HepG2 (cell line): ENCODE measurements at regions not wholly inside any gene's neighbourhood (a gene's known extent, or its start where the extent isn't known, plus 50 kb on each side); places are given as distances from the start of the nearest gene placed in this dataset.
A peak's percentile ranks its signal among the peaks of the same experiment; 100 is the strongest.

ENCODE experiments used
- ATAC-seq: fragments of 200-7000 bp; cut with Tn5 transposase; 3 replicates; pipeline ENCODE4 v1.9.1; 2020; ENCODE audit warnings: mild to moderate bottlenecking, moderate library complexity
- BruUV-seq: library from RNA; stranded (reverse); fragments of 400-500 nt; replicated peaks from 2 replicates; lab custom pipeline; 2021; lab: Mats Ljungman, UMichigan
- CTCF ChIA-PET: fragments of 300-600 bp; formaldehyde crosslinking; extraction: SDS; loops from one replicate; lab custom pipeline; 2021; ENCODE audit warnings: low total read pairs, inconsistent platforms, low intra/inter-chr PET ratio; lab: Yijun Ruan, JAX
- POLR2A ChIA-PET: fragments of 350-600 bp; sonication (Branson Sonifier 250); formaldehyde crosslinking; loops from one replicate; lab custom pipeline; 2020; ENCODE audit warnings: antibody characterized with exemption, inconsistent platforms; lab: Yijun Ruan, JAX
- DNase-seq: peaks from one replicate; pipeline ENCODE4 v3.0.0-alpha.2; 2015; ENCODE audit warnings: low spot score
- FAIRE-seq: peaks from 3 replicates; lab custom pipeline; 2011; peaks lifted over from hg19 to GRCh38; lab: Jason Lieb, UNC
- H2AFZ ChIP-seq: one replicate; pipeline ENCODE4 v1.6.1; 2011; ENCODE audit warnings: low read length, inconsistent platforms
- H3K27ac ChIP-seq: fragments of 300-600 bp; 3 replicates; pipeline ENCODE4 v1.8.0; 2011; ENCODE audit warnings: mixed run types, mild to moderate bottlenecking, mixed read lengths, low read length, inconsistent platforms; ENCODE audit not compliant: insufficient read depth; ENCODE audit errors: extremely low read length
- H3K27me3 ChIP-seq, 2 experiments: fragments of 200-600 bp in 1 of 2; 2 replicates in 1 of 2; 3 replicates in 1 of 2; pipeline versions ENCODE4 v1.6.0 to v1.8.0; 2011; ENCODE audit warnings: low read length in 2 of 2, mild to moderate bottlenecking in 2 of 2, moderate library complexity in 2 of 2, inconsistent platforms in 1 of 2; ENCODE audit not compliant: insufficient read depth in 2 of 2, control insufficient read depth in 1 of 2
- H3K36me3 ChIP-seq, 2 experiments: fragments of 200-600 bp in 1 of 2; replicated peaks in 1 of 2; 2 replicates in 1 of 2; 3 replicates in 1 of 2; pipeline versions ENCODE4 v1.5.1 to v1.8.0; 2011; ENCODE audit warnings: low read length in 2 of 2, inconsistent platforms in 1 of 2; ENCODE audit not compliant: insufficient read depth in 2 of 2, control insufficient read depth in 1 of 2
- H3K4me1 ChIP-seq: 2 replicates; pipeline ENCODE4 v1.5.1; 2012; ENCODE audit warnings: low read length, inconsistent platforms; ENCODE audit not compliant: insufficient read depth
- H3K4me2 ChIP-seq: 2 replicates; pipeline ENCODE4 v1.6.0; 2011; ENCODE audit warnings: low read depth, low read length, inconsistent platforms
- H3K4me3 ChIP-seq, 3 experiments: fragments of 200-600 bp in 1 of 3; sonication (generic), shearing (Covaris generic) in 1 of 3; replicated peaks in 1 of 3; 2 replicates each; pipeline ENCODE4 v1.5.1; 2011 to 2016; ENCODE audit warnings: low read length in 3 of 3, inconsistent platforms in 2 of 3, low read depth in 2 of 3, mild to moderate bottlenecking in 2 of 3, control low read depth in 1 of 3, mixed read lengths in 1 of 3; ENCODE audit not compliant: insufficient read depth in 1 of 3
- H3K79me2 ChIP-seq: one replicate; pipeline ENCODE4 v1.6.1; 2011; ENCODE audit warnings: low read length, inconsistent platforms; ENCODE audit not compliant: insufficient read depth
- H3K9ac ChIP-seq: 2 replicates; pipeline ENCODE4 v1.6.0; 2011; ENCODE audit warnings: mild to moderate bottlenecking, low read depth, low read length, inconsistent platforms; ENCODE audit not compliant: insufficient read depth
- H3K9me3 ChIP-seq: 2 replicates; pipeline ENCODE4 v1.5.1; 2012; ENCODE audit warnings: mild to moderate bottlenecking, low read length
- H4K20me1 ChIP-seq: 2 replicates; pipeline ENCODE4 v1.6.0; 2011; ENCODE audit warnings: inconsistent platforms, mild to moderate bottlenecking, low read length, moderate library complexity; ENCODE audit not compliant: insufficient read depth
- CEBPB ChIP-seq: IDR thresholded peaks from 2 replicates; pipeline ENCODE4 v1.6.1; 2011; ENCODE audit warnings: low read depth, low read length, improper control_type of control experiment, borderline replicate concordance
- GABPA ChIP-seq, 2 experiments: IDR thresholded peaks; 2 replicates each; pipeline ENCODE4 v1.6.1; 2011 to 2016; ENCODE audit warnings: low read depth in 2 of 2, low read length in 1 of 2, missing biosample characterization in 1 of 2, missing genetic modification characterization in 1 of 2
- ZHX1 ChIP-seq: sonication (generic); formaldehyde crosslinking; IDR thresholded peaks from 2 replicates; pipeline ENCODE4 v1.8.1; 2022; ENCODE audit warnings: low read depth, mild to moderate bottlenecking, missing genetic modification reagents
- in situ Hi-C: cut with HindIII; loops from 2 replicates; pipeline ENCODE4 v1.10.0; 2017; ENCODE audit warnings: low pct_unique_long_range_greater_than_20kb; ENCODE audit not compliant: extremely low pct_ligation_motif_present
- intact Hi-C: fragments of 100-400 bp; cut with micrococcal nuclease; formaldehyde crosslinking; loops from one replicate; pipeline ENCODE4 v1.10.0; 2022; ENCODE audit not compliant: unreplicated experiment

DNA sequence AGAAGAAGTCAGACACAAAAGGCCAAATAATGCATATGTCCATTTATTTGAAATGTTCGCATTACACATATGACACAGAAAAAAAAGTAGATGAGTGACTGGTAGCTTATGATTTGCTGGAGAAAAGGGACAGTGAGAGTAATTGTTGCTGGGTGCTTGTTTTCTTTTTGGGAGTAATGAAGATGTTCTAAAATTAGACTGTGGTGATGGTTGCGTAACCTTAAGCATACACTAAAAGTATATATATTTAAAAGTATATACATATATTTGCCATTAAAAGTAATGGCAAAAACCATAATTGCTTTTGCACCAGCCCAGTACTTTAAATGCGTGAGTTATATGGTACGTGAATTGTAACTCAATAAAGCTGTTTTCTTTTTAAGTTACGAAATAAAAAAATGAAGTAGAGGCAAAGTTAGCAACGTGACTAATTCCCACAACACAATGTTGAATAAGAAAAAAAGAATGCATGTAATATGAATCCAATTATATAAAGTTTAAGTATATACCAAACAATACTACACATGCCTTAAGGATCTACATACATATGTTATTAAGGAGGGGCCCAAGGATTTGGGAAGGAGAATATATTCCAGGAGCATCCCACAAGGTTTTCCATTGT is 360.4 kb upstream of the CELF2 start (continued):
- no peak for TF ChIP-seq ZHX1

GRCh38 chr10:10658172-10658785 is 359.4 kb upstream of the CELF2 start:
- ATAC-seq = no peak
- Histone ChIP-seq H3K4me2 (no peak overlapping the region), H3K36me3 (no peaks in the 10 kb centered on the region), H3K27ac (no peak overlapping the region), H2AFZ (no peak overlapping the region), H4K20me1 (no peaks in the 10 kb centered on the region), H3K9ac (no peak overlapping the region), H3K79me2 (no peaks in the 10 kb centered on the region), H3K27me3 (no peaks in the 10 kb centered on the region), H3K4me1 (no peaks in the 10 kb centered on the region), H3K9me3 (peaks cover 50% of the 10 kb centered on the region), H3K4me3 (no peak overlapping the region)
- POLR2A ChIA-PET = no interaction called here
- TF ChIP-seq GABPA (IDR thresholded peaks at IDR 0.05; ENCODE audit: low read depth, low read length) (no peak), GABPA (CRISPR knock-in tag; IDR thresholded peaks at IDR 0.05; ENCODE audit: low read depth) (no peak), CEBPB (peak; percentile 78)
- intact Hi-C loops (no loop called here), in situ Hi-C loops (no loop called here)
- no peak for FAIRE-seq
- CTCF ChIA-PET = no interaction called here
- no TSS peak for BruUV-seq
- no peak for DNase-seq
